GM13977 (cell line): ENCODE measurements at regions not wholly inside any gene's neighbourhood (a gene's known extent, or its start where the extent isn't known, plus 50 kb on each side); places are given as distances from the start of the nearest gene placed in this dataset.

Experiments used
- DNase-seq: peaks from one replicate; pipeline ENCODE4 v3.0.0; 2012; ENCODE audit warnings: low spot score
- CTCF ChIP-seq: IDR thresholded peaks from 2 replicates; pipeline ENCODE4 v1.5.1; 2012; ENCODE audit warnings: mild to moderate bottlenecking, control low read depth; ENCODE audit not compliant: insufficient read depth; ENCODE audit errors: extremely low read depth, missing control alignments
- in situ Hi-C: fragments of 300-500 bp; cut with MboI; formaldehyde crosslinking; loops from one replicate; pipeline ENCODE4 v1.12.0; 2022; ENCODE audit warnings: low sequenced_read_pairs, low pct_unique_long_range_greater_than_20kb, mixed read lengths, inconsistent platforms; ENCODE audit not compliant: unreplicated experiment

GRCh38 chr13:97145057-97145456 lies 77.1 kb upstream of the MBNL2 start:
- DNase-seq, result no peak
- no peak for TF ChIP-seq CTCF
- in situ Hi-C loops, result no loop called here

- no peak for DNase-seq
- in situ Hi-C loops, result no loop called here
- no peak for TF ChIP-seq CTCF
These were observed 73.2 kb upstream of the MBNL2 start for GRCh38 chr13:97148894-97149293.

DNA sequence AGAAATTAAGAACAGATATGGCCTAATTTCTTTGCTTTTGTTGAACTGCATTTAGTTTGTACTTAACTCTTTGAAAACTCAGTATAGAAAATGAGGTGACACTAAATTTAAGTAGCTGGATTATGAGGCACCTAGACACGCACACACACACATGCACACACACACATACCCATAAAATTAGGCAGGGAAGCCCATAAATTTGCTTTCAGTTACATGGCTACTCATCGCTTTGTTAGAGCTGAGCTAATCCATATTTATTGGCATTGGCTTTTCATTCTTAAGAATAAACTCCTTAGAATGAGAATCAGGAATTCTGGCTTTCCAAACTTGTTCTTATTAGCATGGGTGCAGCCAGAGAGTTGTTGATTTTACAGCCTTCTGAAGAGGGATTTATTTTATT lies 61.7 kb upstream of the MBNL2 start:
- TF ChIP-seq CTCF, result no peak
- DNase-seq, result no peak
- in situ Hi-C loops, result no loop called here

- DNase-seq, result no peak
- no peak for TF ChIP-seq CTCF
- in situ Hi-C loops, result no loop called here
These were observed 60.4 kb upstream of the MBNL2 start for GRCh38 chr13:97161582-97162231.

DNA sequence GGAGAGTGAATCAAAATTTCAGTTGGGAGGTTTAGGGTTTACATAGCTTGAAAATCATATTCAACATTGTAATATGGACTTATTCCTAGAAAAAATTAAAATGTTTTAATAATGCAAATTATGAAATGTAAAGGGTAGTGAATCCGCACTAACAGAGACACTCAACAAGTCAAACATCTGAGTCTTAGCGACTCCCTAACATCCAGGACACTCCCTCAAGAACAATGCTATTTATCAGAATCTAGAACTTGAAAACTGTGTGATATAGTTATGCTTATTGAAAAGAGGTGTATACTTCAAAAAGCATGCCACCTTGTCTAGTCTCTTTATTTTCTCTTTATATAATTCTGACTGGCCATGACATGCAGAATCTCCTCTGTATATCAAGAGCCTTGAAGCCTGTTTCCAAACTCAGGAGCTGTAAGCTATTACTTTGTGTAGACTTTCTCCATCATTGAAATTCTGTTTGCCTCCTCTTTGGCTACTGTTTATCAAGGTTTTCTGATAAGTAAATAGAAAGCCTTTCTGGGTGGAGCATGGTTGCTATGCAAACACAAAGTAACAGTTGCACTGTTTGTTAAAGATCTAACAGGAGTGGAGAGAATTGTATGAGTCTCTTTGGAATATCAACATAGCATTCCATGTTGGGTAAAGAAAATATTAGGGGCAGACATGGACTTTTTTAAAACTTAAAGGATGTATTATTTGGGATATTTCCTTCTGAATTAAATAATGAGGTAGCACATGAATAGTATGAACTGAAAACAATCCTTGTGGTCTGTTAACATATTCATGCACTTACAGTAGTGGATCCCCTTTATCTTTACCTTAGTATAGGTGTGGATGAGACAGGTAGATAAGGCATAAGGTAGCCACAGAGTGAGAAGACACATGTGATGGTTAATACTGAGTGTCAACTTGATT lies 56.4 kb upstream of the MBNL2 start:
- in situ Hi-C loops, result no loop called here
- no peak for TF ChIP-seq CTCF
- DNase-seq, result no peak

GRCh38 chr13:97171136-97171535 lies 51.0 kb upstream of the MBNL2 start:
- no peak for TF ChIP-seq CTCF
- DNase-seq, result no peak
- in situ Hi-C loops, result no loop called here
